Fibroblast of lung (primary cell): ENCODE measurements at regions not wholly inside any gene's neighbourhood (a gene's known extent, or its start where the extent isn't known, plus 50 kb on each side); places are given as distances from the start of the nearest gene placed in this dataset.

Source experiments
- DNase-seq, 2 donors: peaks; one replicate each; pipeline versions ENCODE4 v3.0.0 to v3.0.0-alpha.2; 2010; ENCODE audit warnings: low read depth in 2 of 2
- H2AFZ ChIP-seq: 2 replicates; pipeline ENCODE4 v1.5.1; 2012; ENCODE audit warnings: low read length, control low read depth, inconsistent platforms
- H3K27ac ChIP-seq: 2 replicates; pipeline ENCODE4 v1.5.1; 2011; ENCODE audit warnings: low read length, control low read depth; ENCODE audit not compliant: insufficient read depth
- H3K27me3 ChIP-seq: 2 replicates; pipeline ENCODE4 v1.5.1; 2011; ENCODE audit warnings: mild to moderate bottlenecking, low read length; ENCODE audit not compliant: control insufficient read depth, insufficient read depth
- H3K36me3 ChIP-seq: 2 replicates; pipeline ENCODE4 v1.5.1; 2011; ENCODE audit warnings: low read length; ENCODE audit not compliant: control insufficient read depth, insufficient read depth
- H3K4me1 ChIP-seq: 2 replicates; pipeline ENCODE4 v1.5.1; 2011; ENCODE audit warnings: low read length; ENCODE audit not compliant: control insufficient read depth, insufficient read depth; ENCODE audit errors: extremely low read depth
- H3K4me2 ChIP-seq: 2 replicates; pipeline ENCODE4 v1.5.1; 2011; ENCODE audit warnings: low read length, control low read depth; ENCODE audit not compliant: insufficient read depth; ENCODE audit errors: extremely low read depth
- H3K4me3 ChIP-seq, 4 experiments: fragments of 200-600 bp in 1 of 4; sonication (generic) in 1 of 4; replicated peaks in 1 of 4; 2 replicates each; pipeline ENCODE4 v1.5.1; 2011 to 2016; ENCODE audit warnings: low read length in 4 of 4, low read depth in 3 of 4, mild to moderate bottlenecking in 3 of 4, control low read depth in 2 of 4, inconsistent platforms in 1 of 4, mixed read lengths in 1 of 4; ENCODE audit not compliant: insufficient read depth in 1 of 4; ENCODE audit errors: control extremely low read depth in 1 of 4
- H3K79me2 ChIP-seq: 2 replicates; pipeline ENCODE4 v1.5.1; 2012; ENCODE audit warnings: mild to moderate bottlenecking, low read length, inconsistent platforms; ENCODE audit not compliant: control insufficient read depth, insufficient read depth
- H3K9ac ChIP-seq: 2 replicates; pipeline ENCODE4 v1.5.1; 2011; ENCODE audit warnings: mild to moderate bottlenecking, low read length, control low read depth; ENCODE audit not compliant: insufficient read depth
- H3K9me3 ChIP-seq: 2 replicates; pipeline ENCODE4 v1.5.1; 2012; ENCODE audit warnings: low read depth, low read length; ENCODE audit not compliant: control insufficient read depth, insufficient read depth
- H4K20me1 ChIP-seq: 2 replicates; pipeline ENCODE4 v1.5.1; 2011; ENCODE audit warnings: low read length; ENCODE audit not compliant: control insufficient read depth, insufficient read depth; ENCODE audit errors: extremely low read depth
- CTCF ChIP-seq, 2 donors: IDR thresholded peaks in 1 of 2; conservative IDR thresholded peaks in 1 of 2; 1 replicate in 1 of 2; 2 replicates in 1 of 2; pipeline ENCODE4 v1.5.1; 2011 to 2012; ENCODE audit warnings: low read length in 2 of 2, control low read depth in 1 of 2, inconsistent platforms in 1 of 2, low read depth in 1 of 2, mild to moderate bottlenecking in 1 of 2
- EZH2 ChIP-seq: IDR thresholded peaks from 2 replicates; pipeline ENCODE4 v1.5.1; 2012; ENCODE audit warnings: low read length, control low read depth, mild to moderate bottlenecking; ENCODE audit errors: missing control alignments

DNA sequence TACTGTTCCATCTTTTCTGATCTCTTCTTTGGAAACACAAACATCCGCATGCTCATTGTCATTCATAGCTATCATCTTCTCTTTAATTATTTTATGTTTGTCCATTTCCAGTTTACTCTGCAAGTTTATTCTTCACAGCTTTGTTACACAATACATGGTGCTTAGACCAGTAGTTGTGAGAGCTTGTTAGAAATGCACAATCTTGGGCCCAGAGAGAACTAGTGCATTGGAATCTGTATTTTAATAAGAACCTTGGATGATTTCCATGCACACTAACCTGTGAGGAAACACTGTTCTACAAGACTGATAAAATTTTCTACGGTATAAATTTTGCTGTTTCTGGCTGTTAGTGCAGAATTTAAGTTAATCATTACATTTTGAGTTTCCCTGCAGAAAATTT is 59.3 kb upstream of the SLC2A13 start:
- Histone ChIP-seq H2AFZ (no peak overlapping the region), H4K20me1 (no peaks in the 10 kb centered on the region), H3K27me3 (no peaks in the 10 kb centered on the region), H3K4me2 (no peak overlapping the region), H3K79me2 (no peaks in the 10 kb centered on the region), H3K4me1 (no peaks in the 10 kb centered on the region), H3K9ac (no peak overlapping the region), H3K9me3 (no peaks in the 10 kb centered on the region), H3K4me3 (no peak overlapping the region), H3K27ac (no peak overlapping the region), H3K36me3 (no peaks in the 10 kb centered on the region)
- TF ChIP-seq EZH2 (no peak), CTCF (conservative IDR thresholded peaks at IDR 0.05 in 1 of 2, IDR thresholded peaks at IDR 0.05 in 1 of 2; ENCODE audit: low read depth in 1 of 2, low read length in 2 of 2) (no peak)
- no peak for DNase-seq

DNA sequence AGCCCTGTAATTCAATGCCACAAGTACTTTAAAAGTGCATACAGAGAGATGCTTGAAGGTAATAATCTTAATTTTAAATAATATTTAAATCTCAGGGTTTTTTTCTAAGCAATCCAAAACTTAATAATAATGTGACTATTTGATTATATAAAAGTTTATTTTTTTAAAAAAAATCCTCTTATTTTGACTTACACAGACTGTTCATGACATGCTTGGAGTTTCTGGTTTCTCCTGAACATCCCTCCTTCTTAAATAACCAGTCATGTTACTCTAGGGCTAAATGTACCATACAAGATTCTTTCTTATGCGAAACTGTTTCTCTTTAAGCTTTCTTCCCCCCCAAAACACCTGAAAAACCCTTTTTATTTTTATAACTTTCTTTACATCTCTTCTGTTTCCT is 58.2 kb upstream of the SLC2A13 start:
- TF ChIP-seq EZH2 (no peak), CTCF (conservative IDR thresholded peaks at IDR 0.05 in 1 of 2, IDR thresholded peaks at IDR 0.05 in 1 of 2; ENCODE audit: low read depth in 1 of 2, low read length in 2 of 2) (no peak)
- H2AFZ ChIP-seq, result no peak overlapping the region
- H3K9ac ChIP-seq, result no peak overlapping the region
- H3K4me1 ChIP-seq, result no peaks in the 10 kb centered on the region
- no peaks in the 10 kb centered on the region for H3K79me2 ChIP-seq
- H3K27ac ChIP-seq, result no peak overlapping the region
- no peaks in the 10 kb centered on the region for H3K9me3 ChIP-seq
- no peaks in the 10 kb centered on the region for H3K27me3 ChIP-seq
- no peak overlapping the region for H3K4me2 ChIP-seq
- H3K36me3 ChIP-seq, result no peaks in the 10 kb centered on the region
- H4K20me1 ChIP-seq, result no peaks in the 10 kb centered on the region
- H3K4me3 ChIP-seq, result no peak overlapping the region
- DNase-seq, result no peak

DNA sequence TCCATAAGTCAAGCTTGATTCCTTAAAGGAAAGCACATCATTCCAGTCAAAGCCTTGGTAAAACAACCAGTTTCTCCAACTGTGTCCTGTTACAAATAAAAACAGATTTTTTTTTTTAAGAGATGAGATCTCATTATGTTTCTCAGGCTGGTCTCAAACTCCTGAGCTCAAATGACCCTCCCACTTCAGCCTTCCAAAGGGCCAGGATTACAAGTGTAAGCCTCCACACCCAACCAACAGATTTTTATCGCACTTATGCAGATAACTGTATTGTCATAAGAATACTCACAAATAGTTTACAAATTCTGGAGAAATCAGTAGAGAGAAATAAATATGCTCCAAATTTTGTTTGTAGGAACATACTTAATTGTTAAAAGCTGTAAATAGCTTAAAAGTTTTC is 56.2 kb upstream of the SLC2A13 start:
- TF ChIP-seq EZH2, result no peak
- no peak for TF ChIP-seq CTCF (conservative IDR thresholded peaks at IDR 0.05 in 1 of 2, IDR thresholded peaks at IDR 0.05 in 1 of 2; ENCODE audit: low read depth in 1 of 2, low read length in 2 of 2)
- H3K27ac ChIP-seq, result no peak overlapping the region
- no peak for DNase-seq
- H2AFZ ChIP-seq, result no peak overlapping the region
- no peak overlapping the region for H3K4me3 ChIP-seq
- no peaks in the 10 kb centered on the region for H3K79me2 ChIP-seq
- H3K27me3 ChIP-seq, result no peaks in the 10 kb centered on the region
- H3K4me1 ChIP-seq, result no peaks in the 10 kb centered on the region
- H3K9ac ChIP-seq, result no peak overlapping the region
- no peaks in the 10 kb centered on the region for H4K20me1 ChIP-seq
- H3K9me3 ChIP-seq, result no peaks in the 10 kb centered on the region
- no peak overlapping the region for H3K4me2 ChIP-seq
- H3K36me3 ChIP-seq, result no peaks in the 10 kb centered on the region
